Upper lobe of right lung (tissue), 1 donor: ENCODE measurements at regions not wholly inside any gene's neighbourhood (a gene's known extent, or its start where the extent isn't known, plus 50 kb on each side); places are given as distances from the start of the nearest gene placed in this dataset.
A peak's percentile ranks its signal among the peaks of the same experiment; 100 is the strongest.

Source experiments
- ATAC-seq: fragments of 200-7000 bp; cut with Tn5 transposase; one replicate; pipeline ENCODE4 v1.9.1; 2020; ENCODE audit warnings: mild to moderate bottlenecking, moderate library complexity
- DNase-seq: peaks from one replicate; pipeline ENCODE4 v3.0.0-alpha.2; 2020
- H3K27ac ChIP-seq: fragments of 200-600 bp; one replicate; pipeline ENCODE4 v1.8.0; 2022
- H3K27me3 ChIP-seq: fragments of 200-600 bp; one replicate; pipeline ENCODE4 v1.8.0; 2022; ENCODE audit warnings: mild to moderate bottlenecking
- H3K36me3 ChIP-seq: fragments of 200-600 bp; one replicate; pipeline ENCODE4 v1.8.0; 2022
- H3K4me1 ChIP-seq: fragments of 200-600 bp; one replicate; pipeline ENCODE4 v1.8.0; 2022
- H3K4me3 ChIP-seq: fragments of 200-600 bp; one replicate; pipeline ENCODE4 v1.8.0; 2022; ENCODE audit warnings: mild to moderate bottlenecking
- H3K9me3 ChIP-seq: fragments of 200-600 bp; one replicate; pipeline ENCODE4 v1.8.0; 2022
- CTCF ChIP-seq: fragments of 200-600 bp; IDR thresholded peaks from one replicate; pipeline ENCODE4 v1.8.0; 2022; ENCODE audit warnings: antibody characterized with exemption
- intact Hi-C: fragments of 100-400 bp; cut with DNase I; formaldehyde crosslinking; loops from one replicate; pipeline ENCODE4 v1.11.0; 2022
- donor health status: DM: no; HTN: yes; CAD: no; lungs with severe emphysema.

DNA sequence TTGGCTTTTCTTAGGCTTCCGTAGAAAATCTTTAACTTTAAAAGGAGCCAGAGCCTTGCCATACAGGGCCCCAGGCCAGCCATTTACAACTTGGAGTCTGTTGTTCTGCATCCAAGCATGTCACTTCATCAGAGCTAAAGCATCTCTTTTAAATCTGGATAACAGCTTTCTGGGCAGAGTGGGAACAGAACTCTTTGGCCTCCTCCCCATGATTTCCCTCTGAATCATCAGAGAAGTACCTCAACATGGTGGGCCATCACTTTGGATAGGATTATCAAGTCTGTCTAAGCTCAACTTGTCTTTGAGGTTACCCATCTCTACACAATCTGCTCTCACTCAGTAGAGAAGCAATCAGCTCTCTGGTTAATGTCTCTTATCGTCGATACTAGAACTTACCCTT, 170.9 kb downstream of the SLC6A15 start:
- Histone ChIP-seq H3K27me3 (no peaks in the 10 kb centered on the region), H3K4me3 (no peak overlapping the region), H3K9me3 (no peaks in the 10 kb centered on the region), H3K36me3 (no peaks in the 10 kb centered on the region), H3K4me1 (no peaks in the 10 kb centered on the region), H3K27ac (no peak overlapping the region)
- intact Hi-C loops = no loop called here
- TF ChIP-seq CTCF = no peak
- ATAC-seq (no peak), DNase-seq (no peak)

DNA sequence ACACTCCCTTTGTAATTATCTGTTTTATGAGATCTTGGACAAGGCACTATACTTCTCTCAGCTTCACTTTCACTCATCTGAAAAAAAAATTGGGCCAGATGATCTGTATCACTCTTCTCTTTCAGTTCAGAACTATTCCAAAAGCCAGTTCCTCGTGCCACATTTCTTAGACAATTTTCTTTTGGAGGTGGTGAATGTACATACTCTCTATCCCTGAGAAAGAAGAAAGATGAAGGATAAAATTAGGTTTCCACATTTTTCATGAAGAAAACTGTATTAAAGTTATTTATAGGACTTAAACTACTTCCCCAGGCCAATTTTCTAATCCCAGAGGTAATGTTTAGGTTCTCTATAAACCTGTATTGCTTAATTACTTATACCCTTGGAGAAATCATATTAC, 171.6 kb downstream of the SLC6A15 start:
- Histone ChIP-seq H3K4me1 (no peaks in the 10 kb centered on the region), H3K36me3 (no peaks in the 10 kb centered on the region), H3K27me3 (no peaks in the 10 kb centered on the region), H3K9me3 (no peaks in the 10 kb centered on the region), H3K4me3 (no peak overlapping the region), H3K27ac (no peak overlapping the region)
- no peak for DNase-seq
- TF ChIP-seq CTCF = no peak
- intact Hi-C loops = no loop called here
- ATAC-seq = no peak

GRCh38 chr12:84740602-84741001, 172.0 kb downstream of the SLC6A15 start:
- H3K4me1 ChIP-seq = no peaks in the 10 kb centered on the region
- no peaks in the 10 kb centered on the region for H3K9me3 ChIP-seq
- H3K27ac ChIP-seq = no peak overlapping the region
- ATAC-seq (no peak), DNase-seq (no peak)
- H3K36me3 ChIP-seq = no peaks in the 10 kb centered on the region
- no peaks in the 10 kb centered on the region for H3K27me3 ChIP-seq
- no peak overlapping the region for H3K4me3 ChIP-seq
- no peak for TF ChIP-seq CTCF
- intact Hi-C loops = no loop called here

GRCh38 chr12:84738481-84738972, 174.1 kb downstream of the SLC6A15 start:
- no peaks in the 10 kb centered on the region for H3K4me1 ChIP-seq
- H3K27me3 ChIP-seq = no peaks in the 10 kb centered on the region
- no peak overlapping the region for H3K4me3 ChIP-seq
- H3K9me3 ChIP-seq = no peaks in the 10 kb centered on the region
- no peak for DNase-seq
- H3K36me3 ChIP-seq = no peaks in the 10 kb centered on the region
- no peak for TF ChIP-seq CTCF
- intact Hi-C loops = no loop called here
- H3K27ac ChIP-seq = no peak overlapping the region
- peak; percentile 78 for ATAC-seq

DNA sequence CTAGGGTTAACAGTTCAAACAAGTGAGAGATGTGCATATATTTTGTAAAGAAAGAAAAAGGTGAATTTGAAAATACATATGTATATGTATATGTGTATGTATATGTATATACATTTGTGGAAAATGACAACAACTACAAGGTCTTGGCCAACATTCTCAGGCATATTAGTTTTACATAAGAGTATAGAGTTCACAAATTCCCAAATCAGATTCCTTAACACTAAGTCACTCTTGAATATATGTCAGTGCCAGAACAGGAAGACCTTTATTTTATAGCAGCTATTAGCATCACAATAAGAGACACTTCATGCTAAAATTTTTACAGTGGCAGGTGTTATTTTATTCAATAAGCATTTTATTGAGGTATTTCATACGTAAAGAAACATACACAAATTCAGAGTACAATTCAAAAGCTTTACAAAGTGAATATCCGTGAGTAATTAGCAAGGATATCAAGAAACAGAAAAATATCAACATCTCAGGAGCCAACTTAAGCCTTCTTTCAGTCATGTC, 179.7 kb downstream of the SLC6A15 start:
- intact Hi-C loops = no loop called here
- no peak overlapping the region for H3K4me3 ChIP-seq

More for the DNA sequence above, 179.7 kb downstream of the SLC6A15 start:
- Histone ChIP-seq H3K36me3 (no peaks in the 10 kb centered on the region), H3K27me3 (no peaks in the 10 kb centered on the region), H3K4me1 (no peaks in the 10 kb centered on the region), H3K27ac (no peak overlapping the region), H3K9me3 (no peaks in the 10 kb centered on the region)
- TF ChIP-seq CTCF = no peak
- ATAC-seq (no peak), DNase-seq (no peak)
